Loucy (cell line): ENCODE measurements at regions not wholly inside any gene's neighbourhood (a gene's known extent, or its start where the extent isn't known, plus 50 kb on each side); places are given as distances from the start of the nearest gene placed in this dataset.

Source experiments
- EZH2phosphoT487 ChIP-seq: fragments of 200-600 bp; IDR thresholded peaks from 2 replicates; pipeline ENCODE4 v1.6.1; 2018; ENCODE audit warnings: antibody characterized with exemption, mild to moderate bottlenecking, moderate library complexity, borderline replicate concordance
- TF ChIP-seq, protein P1 (sequence below): fragments of 200-600 bp; sonication (generic); conservative IDR thresholded peaks from 2 replicates; pipeline ENCODE4 v1.5.1; 2014; ENCODE audit warnings: mild to moderate bottlenecking, antibody characterized with exemption, low read length

- TF ChIP-seq, protein P1, sequence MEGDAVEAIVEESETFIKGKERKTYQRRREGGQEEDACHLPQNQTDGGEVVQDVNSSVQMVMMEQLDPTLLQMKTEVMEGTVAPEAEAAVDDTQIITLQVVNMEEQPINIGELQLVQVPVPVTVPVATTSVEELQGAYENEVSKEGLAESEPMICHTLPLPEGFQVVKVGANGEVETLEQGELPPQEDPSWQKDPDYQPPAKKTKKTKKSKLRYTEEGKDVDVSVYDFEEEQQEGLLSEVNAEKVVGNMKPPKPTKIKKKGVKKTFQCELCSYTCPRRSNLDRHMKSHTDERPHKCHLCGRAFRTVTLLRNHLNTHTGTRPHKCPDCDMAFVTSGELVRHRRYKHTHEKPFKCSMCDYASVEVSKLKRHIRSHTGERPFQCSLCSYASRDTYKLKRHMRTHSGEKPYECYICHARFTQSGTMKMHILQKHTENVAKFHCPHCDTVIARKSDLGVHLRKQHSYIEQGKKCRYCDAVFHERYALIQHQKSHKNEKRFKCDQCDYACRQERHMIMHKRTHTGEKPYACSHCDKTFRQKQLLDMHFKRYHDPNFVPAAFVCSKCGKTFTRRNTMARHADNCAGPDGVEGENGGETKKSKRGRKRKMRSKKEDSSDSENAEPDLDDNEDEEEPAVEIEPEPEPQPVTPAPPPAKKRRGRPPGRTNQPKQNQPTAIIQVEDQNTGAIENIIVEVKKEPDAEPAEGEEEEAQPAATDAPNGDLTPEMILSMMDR, result no peak
- TF ChIP-seq EZH2phosphoT487, result no peak
Measured at GRCh38 chr2:104425850-104426595, 427.9 kb upstream of the POU3F3 start.
